Suprapubic skin (tissue), 4 donors: ENCODE measurements at regions not wholly inside any gene's neighbourhood (a gene's known extent, or its start where the extent isn't known, plus 50 kb on each side); places are given as distances from the start of the nearest gene placed in this dataset.

Source experiments
- DNase-seq, 2 donors: peaks; one replicate each; pipeline ENCODE4 v3.0.0-alpha.2; 2019; ENCODE audit warnings: low spot score in 2 of 2
- H3K27ac ChIP-seq: fragments of 200-600 bp; sonication (generic); one replicate; pipeline ENCODE4 v1.5.1; 2019
- H3K27me3 ChIP-seq: fragments of 200-600 bp; sonication (generic); one replicate; pipeline ENCODE4 v1.5.1; 2019
- H3K36me3 ChIP-seq: fragments of 200-600 bp; sonication (generic); one replicate; pipeline ENCODE4 v1.5.1; 2019
- H3K4me1 ChIP-seq: fragments of 200-600 bp; sonication (generic); one replicate; pipeline ENCODE4 v1.5.1; 2019
- H3K4me3 ChIP-seq: fragments of 200-600 bp; sonication (generic); one replicate; pipeline ENCODE4 v1.5.1; 2019; ENCODE audit warnings: mild to moderate bottlenecking
- H3K9me3 ChIP-seq: fragments of 200-600 bp; sonication (generic); one replicate; pipeline ENCODE4 v1.5.1; 2019
- EP300 ChIP-seq: sonication (generic); formaldehyde crosslinking; IDR thresholded peaks from one replicate; pipeline ENCODE4 v1.6.1; 2017; ENCODE audit warnings: antibody characterized with exemption
- POLR2A ChIP-seq, 2 donors: fragments of 450-650 bp; IDR thresholded peaks; one replicate each; pipeline ENCODE4 v1.6.1; 2017; ENCODE audit warnings: antibody characterized with exemption in 2 of 2, mild to moderate bottlenecking in 2 of 2, moderate library complexity in 2 of 2
- POLR2AphosphoS5 ChIP-seq, 3 donors: sonication (generic); formaldehyde crosslinking; IDR thresholded peaks; one replicate each; pipeline ENCODE4 v1.6.1; 2017; ENCODE audit warnings: antibody characterized with exemption in 3 of 3
- WGBS: methylation state at CpG from one replicate; pipeline ENCODE4 v1.1.5; 2018; 5-methylcytosine and 5-hydroxymethylcytosine counted together
- TF ChIP-seq, protein P1 (sequence below), 2 donors: fragments of 200-600 bp in 1 of 2; fragments of 450-650 bp in 1 of 2; sonication (generic) in 1 of 2; IDR thresholded peaks; one replicate each; pipeline ENCODE4 v1.5.1; 2016 to 2019; ENCODE audit warnings: antibody characterized with exemption in 2 of 2, mild to moderate bottlenecking in 1 of 2, moderate library complexity in 1 of 2

- peaks cover 95% of the 10 kb centered on the region for H3K27me3 ChIP-seq
- H3K36me3 ChIP-seq = no peaks in the 10 kb centered on the region
- TF ChIP-seq, protein P1, sequence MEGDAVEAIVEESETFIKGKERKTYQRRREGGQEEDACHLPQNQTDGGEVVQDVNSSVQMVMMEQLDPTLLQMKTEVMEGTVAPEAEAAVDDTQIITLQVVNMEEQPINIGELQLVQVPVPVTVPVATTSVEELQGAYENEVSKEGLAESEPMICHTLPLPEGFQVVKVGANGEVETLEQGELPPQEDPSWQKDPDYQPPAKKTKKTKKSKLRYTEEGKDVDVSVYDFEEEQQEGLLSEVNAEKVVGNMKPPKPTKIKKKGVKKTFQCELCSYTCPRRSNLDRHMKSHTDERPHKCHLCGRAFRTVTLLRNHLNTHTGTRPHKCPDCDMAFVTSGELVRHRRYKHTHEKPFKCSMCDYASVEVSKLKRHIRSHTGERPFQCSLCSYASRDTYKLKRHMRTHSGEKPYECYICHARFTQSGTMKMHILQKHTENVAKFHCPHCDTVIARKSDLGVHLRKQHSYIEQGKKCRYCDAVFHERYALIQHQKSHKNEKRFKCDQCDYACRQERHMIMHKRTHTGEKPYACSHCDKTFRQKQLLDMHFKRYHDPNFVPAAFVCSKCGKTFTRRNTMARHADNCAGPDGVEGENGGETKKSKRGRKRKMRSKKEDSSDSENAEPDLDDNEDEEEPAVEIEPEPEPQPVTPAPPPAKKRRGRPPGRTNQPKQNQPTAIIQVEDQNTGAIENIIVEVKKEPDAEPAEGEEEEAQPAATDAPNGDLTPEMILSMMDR (IDR thresholded peaks at IDR 0.05) = no peak
- TF ChIP-seq POLR2A (IDR thresholded peaks at IDR 0.05) (no peak), POLR2AphosphoS5 (IDR thresholded peaks at IDR 0.05) (no peak), EP300 (no peak)
- no peaks in the 10 kb centered on the region for H3K9me3 ChIP-seq
- H3K27ac ChIP-seq = no peak overlapping the region
- no peaks in the 10 kb centered on the region for H3K4me1 ChIP-seq
- H3K4me3 ChIP-seq = no peak overlapping the region
- 93% methylated on average over 3 of the region's 3 CpGs for WGBS
- no peak for DNase-seq
Measured at GRCh38 chr7:25876092-25876491, 275.9 kb upstream of the NFE2L3 start.

DNA sequence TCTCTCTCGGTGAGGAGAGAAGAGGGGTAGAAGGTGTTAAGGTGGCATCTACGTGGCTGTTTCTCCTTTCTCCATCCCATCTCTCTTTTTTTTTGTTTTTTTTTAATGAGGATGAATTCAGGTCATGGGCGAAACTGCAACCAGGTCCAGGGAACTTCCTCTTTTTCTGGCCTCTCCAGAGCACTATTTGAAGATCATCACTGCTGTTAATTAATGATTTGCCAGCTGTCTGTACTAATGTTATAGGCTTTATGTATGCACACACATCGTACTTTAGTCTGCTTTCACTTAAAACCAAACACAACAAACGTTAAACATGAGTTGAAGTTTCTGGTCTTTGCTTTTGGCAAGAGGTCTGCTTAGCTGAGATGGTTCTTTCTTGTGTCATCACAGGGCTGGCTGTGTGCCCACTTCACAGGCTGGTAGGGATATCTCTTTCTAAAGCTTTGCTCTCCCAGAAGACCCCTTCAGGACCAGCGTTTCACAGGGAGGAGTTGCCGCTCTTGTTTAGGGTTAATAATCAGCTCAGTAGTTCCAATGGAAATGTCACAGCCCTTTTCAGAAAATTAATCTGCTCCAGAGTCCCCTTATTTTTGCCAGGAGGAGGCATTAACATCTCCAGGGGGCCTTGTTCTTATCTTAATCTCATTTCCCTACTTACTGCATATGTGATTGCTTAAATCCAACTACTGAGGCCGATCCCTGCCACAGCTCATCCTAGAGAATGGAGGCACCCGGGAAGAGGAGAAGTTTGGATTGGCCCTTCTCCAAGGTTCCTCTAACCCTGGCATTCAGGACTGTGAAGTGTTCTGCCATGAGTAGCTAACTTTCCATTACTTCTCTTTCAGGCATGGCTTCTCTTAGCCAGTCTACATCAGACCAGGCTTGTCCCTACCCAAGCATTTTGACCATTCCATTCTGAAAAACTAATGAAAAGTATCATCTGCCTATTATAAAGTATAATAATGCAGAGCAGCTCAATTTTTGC lies 273.9 kb upstream of the NFE2L3 start:
- H3K27me3 ChIP-seq = peaks cover 92% of the 10 kb centered on the region
- 74% methylated on average over 9 of the region's 9 CpGs for WGBS
- no peaks in the 10 kb centered on the region for H3K4me1 ChIP-seq
- H3K9me3 ChIP-seq = no peaks in the 10 kb centered on the region
- no peak overlapping the region for H3K4me3 ChIP-seq
- H3K36me3 ChIP-seq = no peaks in the 10 kb centered on the region
- TF ChIP-seq, protein P1 (IDR thresholded peaks at IDR 0.05) = no peak
- TF ChIP-seq POLR2A (IDR thresholded peaks at IDR 0.05) (no peak), EP300 (no peak), POLR2AphosphoS5 (IDR thresholded peaks at IDR 0.05) (no peak)
- no peak overlapping the region for H3K27ac ChIP-seq
- DNase-seq = no peak

- 89% methylated on average over 3 of the region's 3 CpGs for WGBS
- TF ChIP-seq EP300 (no peak), POLR2AphosphoS5 (IDR thresholded peaks at IDR 0.05) (no peak), POLR2A (IDR thresholded peaks at IDR 0.05) (no peak)
- TF ChIP-seq, protein P1 (IDR thresholded peaks at IDR 0.05) = no peak
- no peaks in the 10 kb centered on the region for H3K4me1 ChIP-seq
- no peak overlapping the region for H3K4me3 ChIP-seq
- no peak overlapping the region for H3K27ac ChIP-seq
- no peaks in the 10 kb centered on the region for H3K9me3 ChIP-seq
- H3K27me3 ChIP-seq = peaks cover 92% of the 10 kb centered on the region
- no peak for DNase-seq
- H3K36me3 ChIP-seq = no peaks in the 10 kb centered on the region
Measured at GRCh38 chr7:25879799-25880198, 272.2 kb upstream of the NFE2L3 start.

DNA sequence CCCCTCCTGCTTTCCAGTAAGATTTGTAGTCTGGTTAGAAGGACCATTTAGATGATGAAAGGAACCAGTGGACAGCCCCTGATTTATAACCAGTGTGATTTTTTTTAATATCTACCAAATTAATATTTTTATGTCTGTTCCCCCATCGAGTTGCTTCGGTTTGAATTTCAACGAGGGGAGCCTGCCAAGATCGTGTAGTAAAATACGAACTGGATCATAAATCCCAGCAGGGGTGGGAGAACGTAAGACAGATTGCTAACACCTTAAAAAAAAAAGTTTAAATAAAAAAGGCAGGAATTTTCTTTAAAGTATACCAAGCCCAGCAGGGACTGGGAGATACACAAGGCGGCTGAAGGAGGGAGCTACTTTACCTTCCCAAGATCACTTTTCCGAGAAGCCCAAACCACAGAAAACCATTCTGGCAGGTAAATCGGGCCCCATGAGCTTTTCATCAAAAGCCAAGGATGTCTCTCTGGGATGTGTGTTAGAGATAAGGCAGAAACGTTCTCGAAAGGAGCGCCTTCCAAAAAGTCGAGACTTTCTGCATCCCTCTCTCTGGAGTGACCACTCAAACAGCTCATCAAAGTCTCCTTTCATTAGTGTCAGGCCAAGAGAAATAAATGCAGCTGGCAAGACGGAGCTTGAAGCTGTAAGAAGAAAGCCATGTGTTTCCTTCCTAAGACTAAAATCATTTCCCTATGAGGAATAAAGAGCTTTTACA lies 270.5 kb upstream of the NFE2L3 start:
- H3K27ac ChIP-seq = no peak overlapping the region
- no peak for DNase-seq
- H3K27me3 ChIP-seq = peaks cover 85% of the 10 kb centered on the region
- TF ChIP-seq POLR2A (IDR thresholded peaks at IDR 0.05) (no peak), POLR2AphosphoS5 (IDR thresholded peaks at IDR 0.05) (no peak)
- H3K4me1 ChIP-seq = no peaks in the 10 kb centered on the region
- no peak overlapping the region for H3K4me3 ChIP-seq
- WGBS = 56% methylated on average over 14 of the region's 14 CpGs
- no peaks in the 10 kb centered on the region for H3K9me3 ChIP-seq
- no peaks in the 10 kb centered on the region for H3K36me3 ChIP-seq

DNA sequence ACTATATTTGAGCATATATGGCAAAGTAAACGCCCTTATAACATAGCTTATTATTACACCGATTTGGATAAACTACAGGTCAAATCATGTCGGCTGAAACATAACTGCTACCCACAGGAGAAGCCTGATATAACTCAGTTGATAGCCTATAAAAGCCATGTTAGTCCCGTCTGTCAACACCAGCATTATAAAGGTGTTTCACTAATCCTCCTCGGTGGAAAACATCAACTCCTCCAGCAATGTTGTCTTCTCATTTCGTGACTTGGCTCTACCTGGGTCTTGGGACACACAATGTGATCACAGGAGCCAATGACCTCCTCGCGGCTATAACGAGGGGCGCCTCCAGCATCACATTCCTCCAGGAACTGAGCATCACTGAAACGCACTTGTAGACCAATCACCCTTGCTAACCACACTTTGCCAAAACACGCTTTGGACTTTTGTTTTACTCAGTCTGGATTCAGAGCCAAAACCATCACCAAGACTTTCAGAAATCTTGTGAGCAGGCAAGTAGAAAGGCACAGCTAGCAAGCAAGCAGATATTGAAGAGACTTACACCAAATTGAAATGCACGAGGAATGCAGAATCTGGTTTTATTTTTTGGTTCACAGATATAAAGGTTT lies 269.7 kb upstream of the NFE2L3 start:
- TF ChIP-seq EP300 (no peak), POLR2AphosphoS5 (IDR thresholded peaks at IDR 0.05) (no peak), POLR2A (IDR thresholded peaks at IDR 0.05) (no peak)
- TF ChIP-seq, protein P1 (IDR thresholded peaks at IDR 0.05) = no peak
- WGBS = 86% methylated on average over 13 of the region's 13 CpGs
- DNase-seq = no peak
- Histone ChIP-seq H3K4me1 (no peaks in the 10 kb centered on the region), H3K4me3 (no peak overlapping the region), H3K27ac (no peak overlapping the region), H3K9me3 (no peaks in the 10 kb centered on the region), H3K27me3 (peaks cover 83% of the 10 kb centered on the region), H3K36me3 (no peaks in the 10 kb centered on the region)
